Keratinocyte (primary cell): ENCODE measurements at regions not wholly inside any gene's neighbourhood (a gene's known extent, or its start where the extent isn't known, plus 50 kb on each side); places are given as distances from the start of the nearest gene placed in this dataset.

Experiments used
- DNase-seq: peaks from one replicate; pipeline ENCODE4 v3.0.0-alpha.2; 2011; ENCODE audit warnings: low read depth, missing footprints, low spot score
- FAIRE-seq: peaks from 2 replicates; lab custom pipeline; 2011; peaks lifted over from hg19 to GRCh38; lab: Jason Lieb, UNC
- H2AFZ ChIP-seq: 2 replicates; pipeline ENCODE4 v1.6.0; 2012; ENCODE audit warnings: low read length, control low read depth, inconsistent platforms; ENCODE audit not compliant: control insufficient read depth
- H3K27ac ChIP-seq: 2 replicates; pipeline ENCODE4 v1.5.1; 2011; ENCODE audit warnings: low read length; ENCODE audit not compliant: control insufficient read depth, insufficient read depth
- H3K27me3 ChIP-seq: 3 replicates; pipeline ENCODE4 v1.6.0; 2011; ENCODE audit warnings: low read length; ENCODE audit not compliant: control insufficient read depth, insufficient read depth; ENCODE audit errors: extremely low read depth
- H3K36me3 ChIP-seq, 2 experiments: 2 replicates in 1 of 2; 3 replicates in 1 of 2; pipeline ENCODE4 v1.5.1; 2011; ENCODE audit warnings: low read length in 2 of 2, mild to moderate bottlenecking in 1 of 2; ENCODE audit not compliant: control insufficient read depth in 2 of 2, insufficient read depth in 2 of 2; ENCODE audit errors: extremely low read depth in 1 of 2
- H3K4me1 ChIP-seq: 3 replicates; pipeline ENCODE4 v1.5.1; 2011; ENCODE audit warnings: low read length; ENCODE audit not compliant: control insufficient read depth, insufficient read depth; ENCODE audit errors: extremely low read depth
- H3K4me2 ChIP-seq: 3 replicates; pipeline ENCODE4 v1.6.0; 2011; ENCODE audit warnings: low read depth, low read length; ENCODE audit not compliant: control insufficient read depth, insufficient read depth; ENCODE audit errors: extremely low read depth
- H3K4me3 ChIP-seq, 3 experiments: fragments of 200-600 bp in 1 of 3; sonication (generic) in 1 of 3; 2 replicates in 2 of 3; 3 replicates in 1 of 3; pipeline ENCODE4 v1.5.1; 2011 to 2016; ENCODE audit warnings: low read length in 3 of 3, mild to moderate bottlenecking in 3 of 3, control low read depth in 2 of 3, inconsistent platforms in 1 of 3, low read depth in 1 of 3, mixed read lengths in 1 of 3, mixed run types in 1 of 3, moderate library complexity in 1 of 3; ENCODE audit not compliant: control insufficient read depth in 2 of 3, insufficient read depth in 2 of 3; ENCODE audit errors: extremely low read depth in 1 of 3
- H3K79me2 ChIP-seq: 2 replicates; pipeline ENCODE4 v1.6.0; 2012; ENCODE audit warnings: low read length; ENCODE audit not compliant: control insufficient read depth, insufficient read depth
- H3K9ac ChIP-seq: 3 replicates; pipeline ENCODE4 v1.6.0; 2011; ENCODE audit warnings: low read length; ENCODE audit not compliant: control insufficient read depth, insufficient read depth; ENCODE audit errors: extremely low read depth
- H3K9me1 ChIP-seq: 3 replicates; pipeline ENCODE4 v1.6.0; 2011; ENCODE audit warnings: low read length; ENCODE audit not compliant: control insufficient read depth, insufficient read depth; ENCODE audit errors: extremely low read depth
- H3K9me3 ChIP-seq: 2 replicates; pipeline ENCODE4 v1.5.1; 2012; ENCODE audit warnings: low read depth, low read length; ENCODE audit not compliant: control insufficient read depth
- H4K20me1 ChIP-seq: 3 replicates; pipeline ENCODE4 v1.6.0; 2011; ENCODE audit warnings: low read length; ENCODE audit not compliant: control insufficient read depth, insufficient read depth; ENCODE audit errors: extremely low read depth
- EZH2 ChIP-seq: IDR thresholded peaks from one replicate; pipeline ENCODE4 v1.6.1; 2012; ENCODE audit warnings: inconsistent platforms, mild to moderate bottlenecking, low read length, moderate library complexity
- dilution Hi-C: fragments of 300-500 bp; cut with MboI; formaldehyde crosslinking; loops from one replicate; pipeline ENCODE4 v1.7.0; 2020; ENCODE audit warnings: low sequenced_read_pairs; ENCODE audit not compliant: extremely low pct_ligation_motif_present
- TF ChIP-seq, protein P1 (sequence below), 3 experiments: IDR thresholded peaks in 1 of 3; conservative IDR thresholded peaks in 1 of 3; optimal IDR thresholded peaks in 1 of 3; 2 replicates in 2 of 3; 3 replicates in 1 of 3; pipeline versions ENCODE3 to v1.5.1; 2011; ENCODE audit warnings: low read length in 3 of 3, mild to moderate bottlenecking in 3 of 3, moderate library complexity in 2 of 3, control low read depth in 1 of 3, inconsistent platforms in 1 of 3; ENCODE audit not compliant: insufficient read depth in 2 of 3; ENCODE audit errors: extremely low read depth in 1 of 3

- Histone ChIP-seq H3K36me3 (no peaks in the 10 kb centered on the region), H2AFZ (no peak overlapping the region), H3K79me2 (no peaks in the 10 kb centered on the region), H3K9me1 (no peaks in the 10 kb centered on the region), H3K9ac (no peak overlapping the region), H3K4me2 (no peak overlapping the region), H4K20me1 (no peaks in the 10 kb centered on the region), H3K27ac (no peak overlapping the region), H3K4me1 (no peaks in the 10 kb centered on the region), H3K4me3 (no peak overlapping the region), H3K9me3 (no peaks in the 10 kb centered on the region), H3K27me3 (no peaks in the 10 kb centered on the region)
- FAIRE-seq (no peak), DNase-seq (no peak)
- TF ChIP-seq, protein P1, sequence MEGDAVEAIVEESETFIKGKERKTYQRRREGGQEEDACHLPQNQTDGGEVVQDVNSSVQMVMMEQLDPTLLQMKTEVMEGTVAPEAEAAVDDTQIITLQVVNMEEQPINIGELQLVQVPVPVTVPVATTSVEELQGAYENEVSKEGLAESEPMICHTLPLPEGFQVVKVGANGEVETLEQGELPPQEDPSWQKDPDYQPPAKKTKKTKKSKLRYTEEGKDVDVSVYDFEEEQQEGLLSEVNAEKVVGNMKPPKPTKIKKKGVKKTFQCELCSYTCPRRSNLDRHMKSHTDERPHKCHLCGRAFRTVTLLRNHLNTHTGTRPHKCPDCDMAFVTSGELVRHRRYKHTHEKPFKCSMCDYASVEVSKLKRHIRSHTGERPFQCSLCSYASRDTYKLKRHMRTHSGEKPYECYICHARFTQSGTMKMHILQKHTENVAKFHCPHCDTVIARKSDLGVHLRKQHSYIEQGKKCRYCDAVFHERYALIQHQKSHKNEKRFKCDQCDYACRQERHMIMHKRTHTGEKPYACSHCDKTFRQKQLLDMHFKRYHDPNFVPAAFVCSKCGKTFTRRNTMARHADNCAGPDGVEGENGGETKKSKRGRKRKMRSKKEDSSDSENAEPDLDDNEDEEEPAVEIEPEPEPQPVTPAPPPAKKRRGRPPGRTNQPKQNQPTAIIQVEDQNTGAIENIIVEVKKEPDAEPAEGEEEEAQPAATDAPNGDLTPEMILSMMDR (optimal IDR thresholded peaks at IDR 0.05 in 1 of 3, IDR thresholded peaks at IDR 0.05 in 1 of 3, conservative IDR thresholded peaks at IDR 0.05 in 1 of 3; ENCODE audit: extremely low read depth in 1 of 3, insufficient read depth in 2 of 3, low read length in 3 of 3) = no peak
- no peak for TF ChIP-seq EZH2
- dilution Hi-C loops = no loop called here
Measured at GRCh38 chr2:226088366-226088674, 688.8 kb downstream of the NYAP2 start.

GRCh38 chr2:226087505-226088365 is 688.2 kb downstream of the NYAP2 start:
- H3K36me3 ChIP-seq = no peaks in the 10 kb centered on the region
- no peak overlapping the region for H3K27ac ChIP-seq
- FAIRE-seq (no peak), DNase-seq (no peak)
- no peaks in the 10 kb centered on the region for H3K4me1 ChIP-seq
- H3K9me1 ChIP-seq = no peaks in the 10 kb centered on the region
- no peak for TF ChIP-seq EZH2
- TF ChIP-seq, protein P1 (optimal IDR thresholded peaks at IDR 0.05 in 1 of 3, IDR thresholded peaks at IDR 0.05 in 1 of 3, conservative IDR thresholded peaks at IDR 0.05 in 1 of 3; ENCODE audit: extremely low read depth in 1 of 3, insufficient read depth in 2 of 3, low read length in 3 of 3) = no peak
- H3K9me3 ChIP-seq = no peaks in the 10 kb centered on the region
- no peak overlapping the region for H2AFZ ChIP-seq
- H3K4me2 ChIP-seq = no peak overlapping the region
- no peak overlapping the region for H3K9ac ChIP-seq
- H3K27me3 ChIP-seq = no peaks in the 10 kb centered on the region
- H4K20me1 ChIP-seq = no peaks in the 10 kb centered on the region
- no peaks in the 10 kb centered on the region for H3K79me2 ChIP-seq
- dilution Hi-C loops = no loop called here
- no peak overlapping the region for H3K4me3 ChIP-seq
